ENCODE measurements at regions not wholly inside any gene's neighbourhood (a gene's known extent, or its start where the extent isn't known, plus 50 kb on each side); places are given as distances from the start of the nearest gene placed in this dataset.
"Not testable (repeated sequence)": the region's sequence is repeated elsewhere in the genome, so short reads cannot be mapped to it uniquely, and the experiment has no call there.

DNA sequence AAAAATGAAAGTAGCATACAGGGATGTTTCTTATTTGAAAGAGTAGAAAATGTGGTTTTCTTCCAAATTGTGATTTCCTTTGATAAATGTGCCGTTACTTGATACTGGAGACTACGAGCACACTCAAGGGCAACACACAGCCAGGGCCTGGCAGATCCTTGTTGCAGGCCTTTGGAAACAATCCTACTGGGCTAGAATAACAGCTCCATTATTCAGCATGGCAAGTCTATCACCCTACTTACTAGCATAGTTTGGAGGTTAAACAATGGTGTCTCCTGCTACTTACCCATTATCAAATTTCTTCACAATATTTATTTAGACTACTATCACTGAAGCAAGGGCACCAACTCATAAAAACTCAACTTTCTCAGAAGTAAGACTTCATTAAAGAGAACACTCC is 140.8 kb upstream of the ZNF608 start:
- in situ Hi-C loops (cut with HindIII; ENCODE audit: low pct_ligation_motif_present, low pct_unique_long_range_greater_than_20kb, low sequenced_read_pairs), result no loop called here
- DNase-seq, result no peak

DNA sequence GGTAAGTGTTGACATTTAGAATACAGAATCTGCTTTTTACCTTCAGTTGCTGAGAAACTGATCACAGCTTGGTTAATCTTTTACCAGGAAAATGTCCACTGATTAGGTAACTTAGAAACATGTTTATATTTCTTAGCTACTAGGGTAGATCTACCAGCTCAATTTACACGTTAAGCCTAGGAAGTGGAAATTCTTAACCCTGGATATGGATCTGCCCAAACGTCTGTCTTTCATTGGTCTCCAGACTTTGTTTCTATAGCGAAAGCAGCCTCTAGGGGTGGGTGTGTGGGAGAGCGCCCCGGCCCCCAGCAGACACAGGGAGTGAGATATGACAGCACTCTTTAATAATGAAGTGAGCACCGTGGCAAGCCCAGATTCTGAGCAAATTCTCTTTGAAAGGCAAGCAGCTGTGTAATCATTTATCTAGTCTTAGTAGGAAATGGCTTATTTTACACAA is 141.6 kb upstream of the ZNF608 start:
- DNase-seq, result peak; percentile 45
- in situ Hi-C loops (cut with HindIII; ENCODE audit: low pct_ligation_motif_present, low pct_unique_long_range_greater_than_20kb, low sequenced_read_pairs), result no loop called here

DNA sequence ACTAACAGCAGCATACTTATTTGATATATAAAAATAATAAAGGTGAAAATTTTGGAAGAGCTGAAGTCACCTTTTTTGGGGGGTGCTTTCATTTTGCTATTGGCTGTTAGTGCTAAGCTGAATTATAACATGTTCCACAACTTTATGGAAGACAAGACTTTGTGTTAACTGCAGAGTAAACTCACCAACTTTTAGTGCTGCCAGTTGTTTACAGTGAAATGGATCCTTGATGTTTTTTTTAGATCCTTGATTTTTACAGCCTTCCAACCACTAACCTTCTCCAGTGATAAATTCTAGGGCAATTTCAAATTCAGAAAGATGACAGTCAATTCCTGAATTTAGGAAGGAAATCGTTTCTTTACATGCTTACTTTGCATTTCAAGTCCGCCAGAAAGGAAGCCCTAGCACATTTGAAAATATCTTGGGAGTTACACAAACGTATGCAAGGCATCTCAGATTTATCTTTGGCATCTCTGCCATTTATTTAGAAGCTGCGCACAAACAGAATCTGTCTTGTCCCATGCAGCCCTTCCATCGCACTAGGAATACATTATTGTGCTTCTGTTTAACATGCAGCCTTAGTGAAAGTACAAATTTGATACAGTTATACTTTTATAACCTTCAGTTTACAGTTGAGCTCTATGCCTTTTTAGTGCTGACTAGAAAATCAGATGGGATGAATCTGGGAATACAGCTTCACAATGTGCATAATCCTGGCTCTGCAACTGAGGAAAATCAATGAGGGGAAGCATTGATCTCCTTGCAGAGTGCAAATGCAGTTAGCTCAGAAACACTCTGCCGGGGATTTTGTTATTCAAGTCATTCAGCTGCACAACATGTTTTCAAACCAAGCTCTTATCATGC is 142.4 kb upstream of the ZNF608 start:
- no peak for DNase-seq
- in situ Hi-C loops (cut with HindIII; ENCODE audit: low pct_ligation_motif_present, low pct_unique_long_range_greater_than_20kb, low sequenced_read_pairs), result no loop called here

GRCh38 chr5:124889486-124889825 is 143.0 kb upstream of the ZNF608 start:
- no peak for DNase-seq
- in situ Hi-C loops (cut with HindIII; ENCODE audit: low pct_ligation_motif_present, low pct_unique_long_range_greater_than_20kb, low sequenced_read_pairs), result no loop called here

DNA sequence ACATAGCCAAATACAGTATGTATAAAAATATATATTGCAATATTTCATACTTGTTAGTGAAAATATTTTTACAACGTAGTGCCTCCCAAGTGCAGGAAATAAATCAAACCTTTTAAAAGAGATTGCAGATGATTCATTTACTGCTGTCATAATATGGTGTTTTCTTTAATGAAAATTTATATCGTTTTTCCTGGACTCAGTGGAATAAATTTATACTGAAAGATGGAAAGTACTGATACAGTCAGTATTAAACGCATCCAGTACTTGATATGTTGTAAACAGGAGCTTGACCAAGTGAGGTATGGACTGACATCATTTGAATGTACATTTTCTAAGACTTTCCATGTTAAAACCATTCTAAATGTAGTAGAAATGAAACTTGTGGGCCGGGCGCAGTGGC is 143.4 kb upstream of the ZNF608 start:
- in situ Hi-C loops (cut with HindIII; ENCODE audit: low pct_ligation_motif_present, low pct_unique_long_range_greater_than_20kb, low sequenced_read_pairs), result no loop called here
- no peak for DNase-seq

- DNase-seq; in situ Hi-C loops (cut with HindIII; ENCODE audit: low pct_ligation_motif_present, low pct_unique_long_range_greater_than_20kb, low sequenced_read_pairs): not testable (repeated sequence)
Observed at GRCh38 chr5:124890442-124890841, 144.0 kb upstream of the ZNF608 start.

DNA sequence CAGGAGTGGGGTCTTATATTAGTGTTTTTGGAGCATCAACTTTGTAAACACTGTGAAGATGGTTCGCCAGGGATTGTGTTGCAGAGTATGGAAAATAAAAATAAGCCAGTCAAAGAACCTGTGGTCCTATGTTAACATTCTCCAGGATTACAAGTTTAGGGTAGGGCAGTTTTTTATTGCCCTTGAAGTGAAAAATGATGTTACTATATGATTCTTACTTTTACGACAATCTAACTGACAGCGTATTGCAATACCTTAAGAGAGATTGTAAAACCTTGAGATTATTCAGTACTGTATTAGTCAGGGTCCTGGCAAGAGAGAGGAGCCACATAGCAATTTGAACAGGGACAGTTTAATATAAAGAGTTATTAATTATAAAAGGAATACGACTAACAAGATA is 144.7 kb upstream of the ZNF608 start:
- in situ Hi-C loops (cut with HindIII; ENCODE audit: low pct_ligation_motif_present, low pct_unique_long_range_greater_than_20kb, low sequenced_read_pairs), result no loop called here
- no peak for DNase-seq

DNA sequence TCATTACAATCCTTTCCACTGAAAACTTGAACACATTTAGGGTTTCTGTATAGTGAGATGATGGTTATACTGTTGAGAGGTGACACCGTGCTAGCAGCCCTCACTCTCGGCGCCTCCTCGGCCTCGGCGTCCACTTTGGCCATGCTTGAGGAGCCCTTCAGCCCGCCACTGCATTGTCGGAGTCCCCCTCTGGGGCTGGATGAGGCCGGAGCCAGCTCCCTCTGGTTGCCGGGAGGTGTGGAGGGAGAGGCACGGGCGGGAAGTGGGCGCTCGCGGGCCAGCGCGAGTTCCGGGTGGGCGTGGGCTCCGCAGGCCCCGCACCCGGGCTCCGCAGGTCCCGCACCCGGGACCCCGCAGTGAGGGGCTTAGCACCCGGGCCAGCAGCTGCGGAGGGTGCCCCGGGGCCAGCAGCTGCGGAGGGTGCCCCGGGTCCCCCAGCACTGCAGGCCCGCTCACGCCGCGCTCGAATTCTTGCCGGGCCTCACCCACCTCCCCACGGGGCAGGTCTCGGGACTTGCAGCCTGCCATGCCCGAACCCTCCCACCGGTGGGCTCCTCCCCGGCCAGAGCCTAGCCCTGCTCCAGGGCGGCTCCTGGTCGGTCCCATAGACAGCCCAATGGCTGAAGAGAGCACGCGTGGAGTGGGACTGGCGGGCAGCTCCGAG is 145.9 kb upstream of the ZNF608 start:
- no peak for DNase-seq
- in situ Hi-C loops (cut with HindIII; ENCODE audit: low pct_ligation_motif_present, low pct_unique_long_range_greater_than_20kb, low sequenced_read_pairs), result no loop called here

DNA sequence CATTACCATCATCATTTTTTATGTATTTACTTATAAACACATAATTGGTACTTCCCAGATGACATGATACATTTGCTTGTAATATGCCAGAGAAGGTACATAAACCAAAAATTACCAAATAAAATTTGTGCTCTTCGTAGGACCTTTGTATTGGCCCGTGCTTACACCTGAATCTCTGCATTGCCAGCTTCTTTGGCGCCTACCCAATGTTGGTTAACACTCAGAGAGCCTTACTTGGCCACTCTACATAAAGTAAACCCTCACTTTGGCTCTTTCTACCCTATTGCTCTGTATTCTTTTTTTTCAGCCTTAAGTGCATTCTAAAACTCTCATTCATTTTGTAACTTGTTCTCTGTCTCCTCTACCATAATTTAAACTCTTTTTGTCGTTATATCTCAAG is 148.1 kb upstream of the ZNF608 start:
- DNase-seq, result no peak
- in situ Hi-C loops (cut with HindIII; ENCODE audit: low pct_ligation_motif_present, low pct_unique_long_range_greater_than_20kb, low sequenced_read_pairs), result no loop called here

DNA sequence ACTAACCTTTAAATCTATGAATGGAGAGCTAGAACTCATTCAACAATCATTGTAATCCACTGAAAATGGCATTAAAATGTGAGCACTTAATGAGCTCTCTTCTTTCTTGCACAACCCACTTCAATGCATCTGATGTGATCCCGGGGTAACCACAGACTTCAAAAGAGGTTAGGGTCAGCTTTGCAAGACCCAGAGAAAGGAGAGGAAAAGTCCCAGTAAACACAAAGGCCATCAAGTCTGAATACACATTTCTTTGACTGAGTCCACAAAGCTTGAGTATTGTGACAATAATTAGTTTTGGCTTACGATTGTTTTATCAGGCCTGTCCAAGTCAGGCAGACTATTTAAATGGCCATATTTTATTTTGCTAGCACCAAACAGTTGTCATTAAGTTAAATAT is 148.8 kb upstream of the ZNF608 start:
- in situ Hi-C loops (cut with HindIII; ENCODE audit: low pct_ligation_motif_present, low pct_unique_long_range_greater_than_20kb, low sequenced_read_pairs), result no loop called here
- no peak for DNase-seq

GRCh38 chr5:124901081-124901480 is 154.6 kb upstream of the ZNF608 start:
- in situ Hi-C loops (cut with HindIII; ENCODE audit: low pct_ligation_motif_present, low pct_unique_long_range_greater_than_20kb, low sequenced_read_pairs), result no loop called here
- DNase-seq, result no peak

DNA sequence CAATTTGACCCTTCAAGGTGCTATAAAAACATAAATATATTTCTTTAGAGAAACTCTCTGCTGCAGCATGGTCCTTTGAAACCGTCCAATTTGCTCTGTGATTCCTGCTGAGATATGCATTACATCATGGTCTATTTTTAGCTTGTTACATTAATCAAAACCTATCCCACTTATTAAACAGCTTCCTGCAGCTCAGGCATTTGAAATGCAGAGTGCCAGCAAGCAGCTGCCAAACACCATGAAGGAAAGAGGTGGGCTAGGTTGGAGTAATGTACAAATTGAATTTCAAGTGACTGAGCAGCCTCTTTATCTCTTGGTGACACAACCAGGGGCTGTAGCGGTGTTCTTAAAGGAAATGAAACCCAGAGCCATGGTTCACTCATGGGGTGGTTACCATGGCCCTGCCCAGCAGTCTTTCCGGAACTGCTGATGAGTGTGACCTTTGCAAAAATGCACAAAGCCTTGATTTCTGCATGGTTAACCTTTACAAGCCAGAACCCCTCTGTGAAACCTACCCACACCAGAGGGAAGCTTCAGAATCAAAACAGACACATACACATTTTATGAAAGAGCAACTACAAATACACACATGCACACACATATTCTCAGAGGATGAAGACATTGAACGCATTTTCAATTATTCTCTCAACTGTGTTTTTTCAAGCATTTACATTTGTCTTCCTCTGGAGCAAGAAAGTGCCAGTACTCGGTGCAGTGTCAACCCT is 155.8 kb upstream of the ZNF608 start:
- no peak for DNase-seq
- in situ Hi-C loops (cut with HindIII; ENCODE audit: low pct_ligation_motif_present, low pct_unique_long_range_greater_than_20kb, low sequenced_read_pairs), result no loop called here

DNA sequence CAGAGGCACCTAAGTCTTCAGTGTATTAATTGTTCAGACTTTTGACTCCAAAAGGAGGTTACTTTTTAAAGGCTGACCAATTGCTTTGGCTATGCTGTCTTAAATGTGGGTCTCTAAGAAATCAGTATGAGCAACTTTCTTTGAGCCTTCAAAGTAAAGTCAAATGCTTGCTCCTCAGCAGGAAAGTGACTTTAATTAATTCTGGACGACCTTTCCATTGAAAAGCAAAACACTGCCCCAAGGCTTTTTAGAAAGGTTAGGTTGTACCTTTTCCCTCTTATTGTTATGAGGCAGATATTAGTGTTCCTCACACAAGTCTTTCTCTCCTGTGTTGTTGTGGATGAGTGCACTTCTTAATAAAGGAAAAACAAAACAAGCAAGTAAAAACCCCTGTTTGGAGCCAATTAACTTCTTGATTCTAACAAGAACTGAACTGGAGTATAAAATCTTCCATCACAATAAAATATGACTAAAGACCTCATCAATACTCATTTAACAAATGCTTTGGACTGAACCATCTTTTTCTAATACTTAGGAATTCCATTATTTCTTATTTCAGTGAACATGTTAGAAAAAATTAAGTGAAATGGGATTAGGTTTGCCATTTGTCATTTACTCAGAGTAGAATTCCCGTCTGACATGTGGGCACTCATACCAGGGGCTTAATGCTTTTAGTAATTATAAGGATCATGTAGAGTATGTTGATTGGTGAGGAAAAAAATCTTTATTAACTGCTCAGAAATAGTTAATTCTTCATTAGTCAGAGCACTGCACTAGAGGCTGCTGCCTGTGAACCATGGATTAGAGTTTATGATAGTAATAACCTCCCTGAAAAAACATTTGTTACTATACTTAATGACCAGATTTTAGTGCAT is 159.1 kb upstream of the ZNF608 start:
- in situ Hi-C loops (cut with HindIII; ENCODE audit: low pct_ligation_motif_present, low pct_unique_long_range_greater_than_20kb, low sequenced_read_pairs), result no loop called here
- no peak for DNase-seq

- no peak for DNase-seq
- in situ Hi-C loops (cut with HindIII; ENCODE audit: low pct_ligation_motif_present, low pct_unique_long_range_greater_than_20kb, low sequenced_read_pairs), result no loop called here
Observed at GRCh38 chr5:124906339-124907097, 160.1 kb upstream of the ZNF608 start.

GRCh38 chr5:124907098-124907644 is 160.7 kb upstream of the ZNF608 start:
- DNase-seq, result no peak
- in situ Hi-C loops (cut with HindIII; ENCODE audit: low pct_ligation_motif_present, low pct_unique_long_range_greater_than_20kb, low sequenced_read_pairs), result no loop called here

DNA sequence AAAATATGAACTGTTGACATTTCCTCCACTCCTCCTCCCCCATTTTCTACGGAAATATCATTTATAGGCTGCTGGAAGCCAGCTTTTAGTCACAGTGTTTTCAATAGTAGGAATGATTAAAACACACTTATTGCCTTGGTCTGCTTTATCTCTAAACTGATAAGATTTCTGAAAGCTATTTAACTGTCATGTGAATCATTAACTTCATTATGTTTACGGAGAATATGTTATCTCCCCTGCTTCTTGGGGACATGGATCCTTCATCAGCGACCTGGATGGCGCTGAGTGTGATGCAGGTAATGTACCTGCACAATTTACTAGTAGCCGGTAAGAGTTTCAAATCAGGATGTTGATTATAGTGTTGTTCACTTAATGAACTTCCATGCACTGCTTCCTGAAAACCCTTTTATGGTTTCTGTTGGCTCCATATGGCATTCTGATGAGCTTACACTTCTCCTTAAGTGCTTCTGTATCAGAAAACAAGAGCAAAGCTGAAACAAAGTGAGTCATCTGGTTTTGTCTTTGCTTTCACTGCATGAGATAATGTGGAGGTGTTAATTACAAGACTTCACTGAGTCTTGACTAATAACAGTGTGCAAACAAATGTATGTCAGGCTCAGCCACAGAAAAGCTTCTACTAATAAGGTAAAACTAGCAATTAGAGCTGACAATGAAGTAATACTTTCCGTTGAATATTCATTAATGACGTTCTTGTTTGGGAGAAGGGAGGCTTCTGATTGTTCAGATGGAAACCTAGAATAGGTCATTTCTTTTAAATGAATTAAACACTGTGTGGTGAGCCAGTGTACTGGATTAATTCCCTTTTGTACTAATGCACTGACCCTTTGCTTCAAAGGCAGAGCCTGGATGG is 162.4 kb upstream of the ZNF608 start:
- DNase-seq, result no peak
- in situ Hi-C loops (cut with HindIII; ENCODE audit: low pct_ligation_motif_present, low pct_unique_long_range_greater_than_20kb, low sequenced_read_pairs), result no loop called here

DNA sequence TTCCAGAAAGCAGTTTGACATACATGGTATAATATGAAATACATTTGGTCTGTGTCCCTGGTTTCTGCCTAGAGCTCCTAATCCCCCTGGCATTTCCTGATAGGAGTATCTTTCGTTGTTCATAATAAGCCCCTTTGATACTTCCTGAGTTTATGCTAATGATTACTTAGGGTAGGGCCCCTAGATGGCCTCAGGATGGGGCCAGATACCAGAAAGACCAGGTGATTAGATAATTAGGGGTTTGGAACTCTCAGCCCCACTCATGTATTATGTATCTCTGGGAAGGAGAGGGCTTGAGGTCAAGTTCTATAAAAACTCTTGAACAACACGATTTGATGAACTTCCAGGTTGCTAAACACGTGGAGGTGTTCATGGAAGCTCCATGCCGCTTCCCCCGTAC is 163.3 kb upstream of the ZNF608 start:
- in situ Hi-C loops (cut with HindIII; ENCODE audit: low pct_ligation_motif_present, low pct_unique_long_range_greater_than_20kb, low sequenced_read_pairs), result no loop called here
- no peak for DNase-seq
